Activated CD8-positive, alpha-beta T cell treated with anti-CD3 and anti-CD28 coated beads for 36 hours (primary cell): ENCODE measurements at regions not wholly inside any gene's neighbourhood (a gene's known extent, or its start where the extent isn't known, plus 50 kb on each side); places are given as distances from the start of the nearest gene placed in this dataset.

ENCODE experiments used
- ATAC-seq: fragments of 200-7000 bp; cut with Tn5 transposase; one replicate; pipeline ENCODE4 v1.10.0; 2021; ENCODE audit warnings: mild to moderate bottlenecking, moderate library complexity
- CTCF ChIA-PET: fragments of 350-600 bp; sonication (Branson Sonifier 250); formaldehyde crosslinking; loops from one replicate; lab custom pipeline; 2021; ENCODE audit warnings: antibody characterized with exemption; lab: Charles Lee
- POLR2A ChIA-PET: fragments of 350-600 bp; sonication (Branson Sonifier 250); formaldehyde crosslinking; loops from one replicate; lab custom pipeline; 2021; ENCODE audit warnings: antibody characterized with exemption; lab: Charles Lee
- DNase-seq: peaks from one replicate; pipeline ENCODE4 v3.0.0-alpha.2; 2020
- H3K27ac Mint-ChIP-seq: one replicate; pipeline ENCODE4 v1.8.0; 2021; ENCODE audit warnings: mild to moderate bottlenecking, mixed read lengths
- H3K27me3 Mint-ChIP-seq: one replicate; pipeline ENCODE4 v1.8.0; 2021; ENCODE audit warnings: mixed read lengths
- H3K36me3 Mint-ChIP-seq: one replicate; pipeline ENCODE4 v1.8.0; 2021; ENCODE audit warnings: low read depth, mixed read lengths
- H3K4me1 Mint-ChIP-seq: one replicate; pipeline ENCODE4 v1.8.0; 2021; ENCODE audit warnings: low read depth, mixed read lengths
- H3K4me3 Mint-ChIP-seq: one replicate; pipeline ENCODE4 v1.8.0; 2021; ENCODE audit warnings: mild to moderate bottlenecking, moderate library complexity, mixed read lengths
- H3K9me3 Mint-ChIP-seq: one replicate; pipeline ENCODE4 v1.8.0; 2021; ENCODE audit warnings: mixed read lengths
- CTCF ChIP-seq: fragments of 200-600 bp; IDR thresholded peaks from one replicate; pipeline ENCODE4 v1.8.0; 2022; ENCODE audit warnings: antibody characterized with exemption, mild to moderate bottlenecking
- intact Hi-C: fragments of 100-400 bp; cut with micrococcal nuclease; formaldehyde crosslinking; loops from one replicate; pipeline ENCODE4 v1.10.0; 2022

GRCh38 chr6:156507656-156508055 lies 269.5 kb upstream of the ARID1B start:
- H3K27me3 Mint-ChIP-seq, result peaks cover 7% of the 10 kb centered on the region
- ATAC-seq, result no peak
- POLR2A ChIA-PET, result no interaction called here
- no peaks in the 10 kb centered on the region for H3K36me3 Mint-ChIP-seq
- no peaks in the 10 kb centered on the region for H3K4me1 Mint-ChIP-seq
- no peaks in the 10 kb centered on the region for H3K9me3 Mint-ChIP-seq
- DNase-seq, result no peak
- intact Hi-C loops, result no loop called here
- H3K27ac Mint-ChIP-seq, result no peak overlapping the region
- no peak for TF ChIP-seq CTCF
- no peak overlapping the region for H3K4me3 Mint-ChIP-seq
- CTCF ChIA-PET, result no interaction called here

GRCh38 chr6:156507106-156507505 lies 270.1 kb upstream of the ARID1B start:
- Mint-ChIP-seq H3K4me3 (no peak overlapping the region), H3K36me3 (no peaks in the 10 kb centered on the region), H3K9me3 (no peaks in the 10 kb centered on the region), H3K4me1 (no peaks in the 10 kb centered on the region), H3K27ac (no peak overlapping the region), H3K27me3 (peaks cover 5% of the 10 kb centered on the region)
- TF ChIP-seq CTCF, result no peak
- intact Hi-C loops, result no loop called here
- ChIA-PET CTCF (no interaction called here), POLR2A (no interaction called here)
- DNase-seq, result no peak
- ATAC-seq, result no peak

- TF ChIP-seq CTCF, result no peak
- Mint-ChIP-seq H3K27ac (no peak overlapping the region), H3K36me3 (no peaks in the 10 kb centered on the region), H3K27me3 (peaks cover 2% of the 10 kb centered on the region), H3K9me3 (peaks cover 3% of the 10 kb centered on the region), H3K4me3 (no peak overlapping the region), H3K4me1 (no peaks in the 10 kb centered on the region)
- POLR2A ChIA-PET, result no interaction called here
- ATAC-seq (no peak), DNase-seq (no peak)
- intact Hi-C loops, result no loop called here
- CTCF ChIA-PET, result no interaction called here
Measured at GRCh38 chr6:156502969-156503504, 274.1 kb upstream of the ARID1B start.

GRCh38 chr6:156497618-156498017 lies 279.6 kb upstream of the ARID1B start:
- no peak overlapping the region for H3K27ac Mint-ChIP-seq
- POLR2A ChIA-PET, result no interaction called here
- no peak for TF ChIP-seq CTCF
- no peaks in the 10 kb centered on the region for H3K4me1 Mint-ChIP-seq
- no peaks in the 10 kb centered on the region for H3K27me3 Mint-ChIP-seq
- ATAC-seq (no peak), DNase-seq (no peak)
- intact Hi-C loops, result no loop called here
- CTCF ChIA-PET, result no interaction called here
- H3K36me3 Mint-ChIP-seq, result no peaks in the 10 kb centered on the region
- no peak overlapping the region for H3K4me3 Mint-ChIP-seq
- peaks cover 3% of the 10 kb centered on the region for H3K9me3 Mint-ChIP-seq

GRCh38 chr6:156487877-156488276 lies 289.3 kb upstream of the ARID1B start:
- ChIA-PET CTCF (no interaction called here), POLR2A (interaction anchor here (0.6 kb wide), 1 partner anchor 1181 kb away, joined by 3 read pairs; no protein-coding TSS in a partner anchor)
- Mint-ChIP-seq H3K4me1 (no peaks in the 10 kb centered on the region), H3K4me3 (no peak overlapping the region), H3K27ac (no peak overlapping the region), H3K36me3 (no peaks in the 10 kb centered on the region), H3K27me3 (no peaks in the 10 kb centered on the region), H3K9me3 (no peaks in the 10 kb centered on the region)
- DNase-seq, result no peak
- no peak for TF ChIP-seq CTCF
- ATAC-seq, result no peak
- intact Hi-C loops, result no loop called here
